Panc1 (cell line): ENCODE measurements at regions not wholly inside any gene's neighbourhood (a gene's known extent, or its start where the extent isn't known, plus 50 kb on each side); places are given as distances from the start of the nearest gene placed in this dataset.

Experiments used
- ATAC-seq: fragments of 200-7000 bp; cut with Tn5 transposase; 2 replicates; pipeline ENCODE4 v1.9.1; 2020; ENCODE audit warnings: mild to moderate bottlenecking, moderate library complexity
- BruUV-seq: library from RNA; stranded (reverse); fragments of 400-500 nt; replicated peaks from 2 replicates; lab custom pipeline; 2021; lab: Mats Ljungman, UMichigan
- CTCF ChIA-PET: fragments of 300-600 bp; sonication (Branson Sonifier 250); formaldehyde crosslinking; loops from one replicate; lab custom pipeline; 2022; ENCODE audit warnings: antibody characterized with exemption; lab: Charles Lee
- POLR2A ChIA-PET: fragments of 300-600 bp; sonication (Branson Sonifier 250); formaldehyde crosslinking; loops from one replicate; lab custom pipeline; 2022; ENCODE audit warnings: antibody characterized with exemption; lab: Charles Lee
- DNase-seq: peaks from one replicate; pipeline ENCODE4 v3.0.0-alpha.2; 2010; ENCODE audit warnings: low read depth, low spot score
- H3K27ac ChIP-seq: 2 replicates; pipeline ENCODE4 v1.5.1; 2011; ENCODE audit warnings: mild to moderate bottlenecking, low read length, inconsistent platforms
- H3K27me3 ChIP-seq: fragments of 200-500 bp; sonication (Bioruptor generic); 2 replicates; pipeline ENCODE4 v1.6.0; 2014; ENCODE audit warnings: low read length, inconsistent platforms; ENCODE audit not compliant: control insufficient read depth, insufficient read depth
- H3K36me3 ChIP-seq: fragments of 200-500 bp; sonication (Bioruptor generic); 2 replicates; pipeline ENCODE4 v1.5.1; 2014; ENCODE audit warnings: inconsistent platforms, mild to moderate bottlenecking, low read length, moderate library complexity; ENCODE audit not compliant: control insufficient read depth, insufficient read depth
- H3K4me1 ChIP-seq: 2 replicates; pipeline ENCODE4 v1.5.1; 2011; ENCODE audit warnings: inconsistent platforms, mild to moderate bottlenecking, low read length, moderate library complexity; ENCODE audit not compliant: control insufficient read depth, insufficient read depth
- H3K4me3 ChIP-seq, 2 experiments: 2 replicates each; pipeline ENCODE4 v1.5.1; 2011 to 2012; ENCODE audit warnings: low read depth in 2 of 2, low read length in 2 of 2, mild to moderate bottlenecking in 2 of 2, inconsistent platforms in 1 of 2, moderate library complexity in 1 of 2
- H3K9me3 ChIP-seq: fragments of 200-500 bp; sonication (Bioruptor generic); 2 replicates; pipeline ENCODE4 v1.5.1; 2014; ENCODE audit warnings: low read depth, mild to moderate bottlenecking, inconsistent platforms, low read length, moderate library complexity; ENCODE audit not compliant: control insufficient read depth, insufficient read depth
- CTCF ChIP-seq: fragments of 450-650 bp; IDR thresholded peaks from 2 replicates; pipeline ENCODE4 v1.5.1; 2017; ENCODE audit warnings: mild to moderate bottlenecking
- POLR2AphosphoS5 ChIP-seq: IDR thresholded peaks from 2 replicates; pipeline ENCODE4 v1.6.1; 2012; ENCODE audit warnings: mild to moderate bottlenecking, low read depth, low read length, moderate library complexity
- REST ChIP-seq, 2 experiments: IDR thresholded peaks; 2 replicates each; pipeline ENCODE4 v1.6.1; 2011 to 2012; ENCODE audit warnings: low read depth in 2 of 2, control low read depth in 1 of 2, low read length in 1 of 2, mild to moderate bottlenecking in 1 of 2, moderate library complexity in 1 of 2; ENCODE audit not compliant: insufficient read depth in 1 of 2
- SIN3A ChIP-seq: IDR thresholded peaks from 2 replicates; pipeline ENCODE4 v1.6.1; 2012; ENCODE audit warnings: low read depth, mild to moderate bottlenecking, low read length, moderate library complexity, borderline replicate concordance; ENCODE audit not compliant: insufficient read depth
- TCF7L2 ChIP-seq: IDR thresholded peaks from 2 replicates; pipeline ENCODE4 v1.6.1; 2011; ENCODE audit warnings: mild to moderate bottlenecking, low read depth, low read length, inconsistent platforms
- in situ Hi-C: cut with HindIII; loops from 2 replicates; pipeline ENCODE4 v1.10.0; 2016; ENCODE audit warnings: low sequenced_read_pairs, low pct_unique_long_range_greater_than_20kb
- intact Hi-C: fragments of 100-400 bp; cut with micrococcal nuclease; formaldehyde crosslinking; loops from one replicate; pipeline ENCODE4 v1.10.0; 2022; ENCODE audit not compliant: unreplicated experiment

GRCh38 chr10:124225029-124225466 lies 131.7 kb upstream of the CHST15 start:
- in situ Hi-C loops: no loop called here
- TF ChIP-seq CTCF (no peak), TCF7L2 (no peak), POLR2AphosphoS5 (no peak), SIN3A (no peak), REST (IDR thresholded peaks at IDR 0.05; ENCODE audit: insufficient read depth in 1 of 2, low read depth in 2 of 2, low read length in 1 of 2) (no peak)

GRCh38 chr10:124224331-124225028 lies 131.1 kb upstream of the CHST15 start:
- in situ Hi-C loops: no loop called here
- CTCF ChIA-PET: no interaction called here

More at GRCh38 chr10:124225029-124225466, 131.7 kb upstream of the CHST15 start:
- peaks cover 13% of the 10 kb centered on the region; the same call in 1 of the 2 replicates for H3K9me3 ChIP-seq
- no peak overlapping the region for H3K4me3 ChIP-seq
- H3K36me3 ChIP-seq: no peaks in the 10 kb centered on the region
- DNase-seq (no peak), ATAC-seq (no peak)
- ChIA-PET CTCF (no interaction called here), POLR2A (no interaction called here)
- no peak overlapping the region for H3K27ac ChIP-seq
- H3K4me1 ChIP-seq: peaks cover 3% of the 10 kb centered on the region; the same call in 1 of the 2 replicates
- BruUV-seq: no TSS peak
- no peaks in the 10 kb centered on the region for H3K27me3 ChIP-seq
- intact Hi-C loops: no loop called here

More at GRCh38 chr10:124224331-124225028, 131.1 kb upstream of the CHST15 start:
- intact Hi-C loops: no loop called here
- Histone ChIP-seq H3K27me3 (no peaks in the 10 kb centered on the region), H3K4me3 (no peak overlapping the region), H3K27ac (no peak overlapping the region), H3K36me3 (no peaks in the 10 kb centered on the region), H3K9me3 (peaks cover 13% of the 10 kb centered on the region; the same call in 1 of the 2 replicates), H3K4me1 (peaks cover 3% of the 10 kb centered on the region; the same call in 1 of the 2 replicates)
- TF ChIP-seq SIN3A: no peak
- TF ChIP-seq TCF7L2: no peak
- TF ChIP-seq REST (IDR thresholded peaks at IDR 0.05; ENCODE audit: insufficient read depth in 1 of 2, low read depth in 2 of 2, low read length in 1 of 2): no peak
- TF ChIP-seq POLR2AphosphoS5: no peak
- POLR2A ChIA-PET: no interaction called here
- ATAC-seq (no peak), DNase-seq (no peak)
- BruUV-seq: no TSS peak
